Glutamatergic neuron (in vitro differentiated cells): ENCODE measurements at regions not wholly inside any gene's neighbourhood (a gene's known extent, or its start where the extent isn't known, plus 50 kb on each side); places are given as distances from the start of the nearest gene placed in this dataset.

ENCODE experiments used
- DNase-seq: peaks from one replicate; pipeline ENCODE4 v3.0.0; 2022
- H3K27ac Mint-ChIP-seq: one replicate; pipeline ENCODE4 v1.8.0; 2020; ENCODE audit warnings: mild to moderate bottlenecking, mixed read lengths, inconsistent platforms; ENCODE audit not compliant: unreplicated experiment
- H3K27me3 Mint-ChIP-seq: one replicate; pipeline ENCODE4 v1.8.0; 2020; ENCODE audit warnings: mild to moderate bottlenecking, moderate library complexity, mixed read lengths, inconsistent platforms; ENCODE audit not compliant: unreplicated experiment
- H3K36me3 Mint-ChIP-seq: one replicate; pipeline ENCODE4 v1.8.0; 2020; ENCODE audit warnings: mild to moderate bottlenecking, mixed read lengths, inconsistent platforms; ENCODE audit not compliant: unreplicated experiment
- H3K4me1 Mint-ChIP-seq: one replicate; pipeline ENCODE4 v1.8.0; 2020; ENCODE audit warnings: mild to moderate bottlenecking, low read depth, mixed read lengths, inconsistent platforms; ENCODE audit not compliant: unreplicated experiment
- H3K4me3 Mint-ChIP-seq: one replicate; pipeline ENCODE4 v1.8.0; 2020; ENCODE audit warnings: mild to moderate bottlenecking, mixed read lengths, inconsistent platforms; ENCODE audit not compliant: unreplicated experiment
- H3K9me3 Mint-ChIP-seq: one replicate; pipeline ENCODE4 v1.8.0; 2020; ENCODE audit warnings: mild to moderate bottlenecking, moderate library complexity, mixed read lengths, inconsistent platforms; ENCODE audit not compliant: unreplicated experiment
- TF ChIP-seq, protein P1 (sequence below): fragments of 200-600 bp; sonication (generic); IDR thresholded peaks from one replicate; pipeline ENCODE4 v1.5.0; 2021; ENCODE audit not compliant: partially characterized antibody, unreplicated experiment

DNA sequence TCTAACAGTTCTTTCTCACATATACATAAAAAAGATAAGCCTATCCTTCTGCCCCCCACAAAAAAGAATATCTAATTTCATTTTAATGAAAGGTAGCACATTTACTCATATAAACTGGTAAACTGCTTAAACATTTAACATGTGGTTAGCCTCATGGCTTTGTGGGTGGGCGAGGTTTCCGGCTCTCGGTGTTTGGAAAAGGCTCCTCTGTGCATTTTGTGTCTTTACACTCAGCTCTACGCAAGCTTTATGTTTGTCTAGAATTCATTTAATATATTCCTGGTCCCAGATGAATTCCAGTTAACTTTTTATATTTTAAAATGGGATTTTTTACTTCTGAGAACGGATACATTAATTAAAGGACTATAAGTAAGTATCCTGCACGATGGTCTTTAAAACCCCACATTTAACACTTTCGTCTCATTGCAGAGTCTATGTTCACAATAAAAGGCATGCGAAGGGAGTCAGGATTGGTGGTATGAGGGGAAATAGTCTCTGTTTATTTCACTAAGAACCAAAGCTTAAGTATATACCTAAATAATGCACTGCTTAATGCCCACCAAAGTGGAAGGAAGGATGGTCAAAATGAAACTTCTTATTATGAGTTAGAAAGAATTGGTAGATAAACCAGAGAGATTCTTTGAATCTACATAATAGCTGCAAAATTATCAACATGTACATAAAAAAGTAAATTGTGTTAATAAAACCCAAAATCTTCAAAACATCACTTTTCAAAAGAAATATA, 197.2 kb downstream of the CRPPA start:
- no peak overlapping the region for H3K4me3 Mint-ChIP-seq
- no peaks in the 10 kb centered on the region for H3K36me3 Mint-ChIP-seq
- TF ChIP-seq, protein P1, sequence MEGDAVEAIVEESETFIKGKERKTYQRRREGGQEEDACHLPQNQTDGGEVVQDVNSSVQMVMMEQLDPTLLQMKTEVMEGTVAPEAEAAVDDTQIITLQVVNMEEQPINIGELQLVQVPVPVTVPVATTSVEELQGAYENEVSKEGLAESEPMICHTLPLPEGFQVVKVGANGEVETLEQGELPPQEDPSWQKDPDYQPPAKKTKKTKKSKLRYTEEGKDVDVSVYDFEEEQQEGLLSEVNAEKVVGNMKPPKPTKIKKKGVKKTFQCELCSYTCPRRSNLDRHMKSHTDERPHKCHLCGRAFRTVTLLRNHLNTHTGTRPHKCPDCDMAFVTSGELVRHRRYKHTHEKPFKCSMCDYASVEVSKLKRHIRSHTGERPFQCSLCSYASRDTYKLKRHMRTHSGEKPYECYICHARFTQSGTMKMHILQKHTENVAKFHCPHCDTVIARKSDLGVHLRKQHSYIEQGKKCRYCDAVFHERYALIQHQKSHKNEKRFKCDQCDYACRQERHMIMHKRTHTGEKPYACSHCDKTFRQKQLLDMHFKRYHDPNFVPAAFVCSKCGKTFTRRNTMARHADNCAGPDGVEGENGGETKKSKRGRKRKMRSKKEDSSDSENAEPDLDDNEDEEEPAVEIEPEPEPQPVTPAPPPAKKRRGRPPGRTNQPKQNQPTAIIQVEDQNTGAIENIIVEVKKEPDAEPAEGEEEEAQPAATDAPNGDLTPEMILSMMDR, result no peak
- no peaks in the 10 kb centered on the region for H3K4me1 Mint-ChIP-seq
- H3K27ac Mint-ChIP-seq, result no peak overlapping the region
- H3K9me3 Mint-ChIP-seq, result no peaks in the 10 kb centered on the region
- DNase-seq, result no peak
- H3K27me3 Mint-ChIP-seq, result no peaks in the 10 kb centered on the region

DNA sequence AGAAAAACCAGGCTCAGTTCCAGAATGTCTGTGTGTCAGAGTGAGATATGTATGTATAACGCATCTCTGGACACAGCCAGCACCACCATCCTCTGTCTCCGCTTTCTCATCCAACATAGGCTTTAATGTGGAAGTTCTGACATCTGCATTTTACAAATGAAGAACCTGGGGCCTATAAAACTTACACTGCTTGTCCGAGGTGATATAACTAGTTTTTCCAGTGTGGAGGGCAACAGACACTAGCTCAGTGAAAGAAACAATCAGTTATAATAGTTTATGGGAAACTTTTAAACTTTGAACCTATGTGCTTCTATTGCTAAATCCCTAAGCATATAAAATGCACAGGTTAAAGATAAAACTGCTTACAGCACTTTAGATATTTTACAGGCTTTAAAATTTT, 208.7 kb downstream of the CRPPA start:
- Mint-ChIP-seq H3K36me3 (no peaks in the 10 kb centered on the region), H3K27ac (no peak overlapping the region), H3K9me3 (no peaks in the 10 kb centered on the region), H3K27me3 (no peaks in the 10 kb centered on the region), H3K4me3 (no peak overlapping the region), H3K4me1 (no peaks in the 10 kb centered on the region)
- DNase-seq, result no peak
- TF ChIP-seq, protein P1, result no peak

DNA sequence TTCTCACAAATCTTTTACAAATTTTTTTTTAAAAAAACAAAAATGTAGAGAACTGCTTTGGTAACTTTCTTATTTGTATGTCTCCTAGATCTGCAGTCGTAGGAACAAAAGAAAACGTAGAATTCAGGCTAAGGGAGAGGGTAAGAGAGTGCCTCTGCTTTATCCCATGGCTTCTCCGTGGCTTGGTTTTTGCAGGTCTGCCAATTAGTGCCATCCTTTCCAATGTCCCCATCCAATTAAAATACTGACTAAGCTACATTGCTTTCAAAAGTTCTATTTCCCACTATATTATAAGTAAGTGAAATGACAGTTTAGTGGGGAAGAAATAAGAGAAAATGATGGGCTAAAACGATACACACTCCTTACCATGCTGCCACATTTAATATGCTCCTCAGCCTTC, 209.3 kb downstream of the CRPPA start:
- Mint-ChIP-seq H3K27ac (no peak overlapping the region), H3K27me3 (no peaks in the 10 kb centered on the region), H3K4me3 (no peak overlapping the region), H3K4me1 (peaks cover 3% of the 10 kb centered on the region), H3K9me3 (no peaks in the 10 kb centered on the region), H3K36me3 (no peaks in the 10 kb centered on the region)
- TF ChIP-seq, protein P1, result no peak
- DNase-seq, result no peak

DNA sequence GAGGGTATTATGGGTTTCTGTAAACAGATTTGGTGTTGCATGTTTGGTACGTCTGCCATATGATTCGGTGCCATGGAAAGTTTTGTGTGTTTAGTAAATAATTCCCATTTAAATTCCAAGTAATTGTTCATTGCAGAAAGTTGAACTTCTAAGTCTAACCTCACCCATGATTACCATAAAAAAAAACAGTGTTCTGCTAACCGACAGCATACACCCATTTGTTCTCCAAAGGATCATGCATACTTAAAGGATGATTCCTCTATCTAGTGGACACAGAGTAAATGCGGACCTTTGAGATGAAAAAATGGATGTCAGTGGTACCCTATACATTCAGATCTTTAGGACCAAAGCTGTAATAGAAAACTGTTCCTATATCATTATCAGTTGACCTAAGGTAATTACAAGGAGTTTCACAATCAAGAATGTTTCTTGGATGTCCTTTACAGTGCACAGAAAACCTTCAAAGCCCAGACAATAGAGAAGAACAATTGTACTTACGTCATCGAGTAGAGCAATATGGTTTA, 209.9 kb downstream of the CRPPA start:
- H3K9me3 Mint-ChIP-seq, result no peaks in the 10 kb centered on the region
- H3K4me3 Mint-ChIP-seq, result no peak overlapping the region
- no peaks in the 10 kb centered on the region for H3K36me3 Mint-ChIP-seq
- H3K4me1 Mint-ChIP-seq, result peaks cover 3% of the 10 kb centered on the region
- H3K27ac Mint-ChIP-seq, result no peak overlapping the region
- H3K27me3 Mint-ChIP-seq, result no peaks in the 10 kb centered on the region
- TF ChIP-seq, protein P1, result no peak
- no peak for DNase-seq

GRCh38 chr7:16210171-16210570, 211.2 kb downstream of the CRPPA start:
- Mint-ChIP-seq H3K36me3 (no peaks in the 10 kb centered on the region), H3K9me3 (no peaks in the 10 kb centered on the region), H3K27me3 (no peaks in the 10 kb centered on the region), H3K27ac (no peak overlapping the region), H3K4me3 (no peak overlapping the region), H3K4me1 (peaks cover 8% of the 10 kb centered on the region)
- TF ChIP-seq, protein P1, result no peak
- DNase-seq, result no peak
